A549 (cell line): ENCODE measurements at regions not wholly inside any gene's neighbourhood (a gene's known extent, or its start where the extent isn't known, plus 50 kb on each side); places are given as distances from the start of the nearest gene placed in this dataset.

ENCODE experiments used
- ATAC-seq, 2 experiments: fragments of 200-7000 bp in 1 of 2; fragments of >200 bp in 1 of 2; cut with Nextera tagmentation in 1 of 2; cut with Tn5 transposase in 1 of 2; 3 replicates each; pipeline versions ENCODE4 v1.8.0 to v1.9.1; 2018 to 2020; ENCODE audit warnings: mild to moderate bottlenecking in 1 of 2, moderate library complexity in 1 of 2
- CTCF ChIA-PET: fragments of 300-600 bp; sonication (Branson Sonifier 250); formaldehyde crosslinking; extraction: SDS; loops from one replicate; lab custom pipeline; 2021; ENCODE audit warnings: antibody characterized with exemption, inconsistent platforms; lab: Yijun Ruan, JAX
- POLR2A ChIA-PET: fragments of 350-600 bp; formaldehyde crosslinking; extraction: SDS; loops from one replicate; lab custom pipeline; 2021; ENCODE audit warnings: antibody characterized with exemption, inconsistent platforms; lab: Yijun Ruan, JAX
- DNase-seq, 2 experiments: peaks; one replicate each; pipeline versions ENCODE4 v3.0.0 to v3.0.0-alpha.2; 2011 to 2016; ENCODE audit warnings: low read depth in 1 of 2, low spot score in 1 of 2
- FAIRE-seq: peaks from 2 replicates; lab custom pipeline; 2011; peaks lifted over from hg19 to GRCh38; lab: Jason Lieb, UNC
- H3K27ac ChIP-seq, 2 experiments: fragments of >200 bp; sonication (Bioruptor Twin); formaldehyde crosslinking; 3 replicates each; pipeline ENCODE4 v1.5.1; 2016 to 2017
- H3K4me1 ChIP-seq: fragments of >200 bp; sonication (Bioruptor Twin); formaldehyde crosslinking; 3 replicates; pipeline ENCODE4 v1.6.1; 2016
- H3K4me2 ChIP-seq: fragments of >200 bp; sonication (Bioruptor Twin); formaldehyde crosslinking; 3 replicates; pipeline ENCODE4 v1.6.1; 2016
- H3K4me3 ChIP-seq: fragments of >200 bp; sonication (Bioruptor Twin); formaldehyde crosslinking; 3 replicates; pipeline ENCODE4 v1.5.1; 2016
- H3K9me3 ChIP-seq: fragments of >200 bp; sonication (Bioruptor Twin); formaldehyde crosslinking; 3 replicates; pipeline ENCODE4 v1.6.1; 2016
- CBX2 ChIP-seq: fragments of 200-600 bp; sonication (generic); IDR thresholded peaks from 2 replicates; pipeline ENCODE4 v1.6.1; 2016; ENCODE audit warnings: low read depth, mild to moderate bottlenecking, borderline replicate concordance
- EHF ChIP-seq: fragments of 250-450 bp; sonication (Bioruptor Pico); IDR thresholded peaks from 2 replicates; pipeline ENCODE4 v1.5.0; 2020; ENCODE audit warnings: mild to moderate bottlenecking
- EHMT2 ChIP-seq: fragments of 200-600 bp; sonication (generic); IDR thresholded peaks from 2 replicates; pipeline ENCODE4 v1.6.1; 2016; ENCODE audit warnings: antibody characterized with exemption, low read depth, mild to moderate bottlenecking, moderate library complexity
- HDAC2 ChIP-seq: fragments of 200-600 bp; sonication (generic); IDR thresholded peaks from 2 replicates; pipeline ENCODE4 v1.6.1; 2016
- HOXA7 ChIP-seq: fragments of 250-450 bp; sonication (Bioruptor Pico); IDR thresholded peaks from 2 replicates; pipeline ENCODE4 v1.5.0; 2020; ENCODE audit warnings: mild to moderate bottlenecking, moderate library complexity
- HOXB13 ChIP-seq: fragments of 250-450 bp; sonication (Bioruptor Pico); IDR thresholded peaks from 2 replicates; pipeline ENCODE4 v1.5.0; 2020; ENCODE audit warnings: low read depth, mild to moderate bottlenecking, moderate library complexity
- KDM1A ChIP-seq: fragments of 200-600 bp; sonication (generic); IDR thresholded peaks from 2 replicates; pipeline ENCODE4 v1.6.1; 2016; ENCODE audit warnings: low read depth, mild to moderate bottlenecking
- KDM5A ChIP-seq: fragments of 200-600 bp; sonication (generic); IDR thresholded peaks from 2 replicates; pipeline ENCODE4 v1.6.1; 2016; ENCODE audit warnings: antibody characterized with exemption, mild to moderate bottlenecking
- MAZ ChIP-seq: fragments of 150-350 bp; IDR thresholded peaks from 2 replicates; pipeline ENCODE4 v1.6.1; 2014; ENCODE audit warnings: antibody characterized with exemption, low read depth, low read length, borderline replicate concordance
- NFE2L2 ChIP-seq: fragments of 150-350 bp; conservative IDR thresholded peaks from 2 replicates; pipeline ENCODE4 v1.6.1; 2014; ENCODE audit warnings: low read length
- NPAS2 ChIP-seq: fragments of 250-450 bp; sonication (Bioruptor Pico); IDR thresholded peaks from 2 replicates; pipeline ENCODE4 v1.8.0; 2022; ENCODE audit warnings: mild to moderate bottlenecking, moderate library complexity, borderline replicate concordance
- NR3C1 ChIP-seq: fragments of >200 bp; sonication (Bioruptor Twin); formaldehyde crosslinking; IDR thresholded peaks from 3 replicates; pipeline ENCODE4 v1.6.1; 2017
- PHF8 ChIP-seq: fragments of 200-600 bp; sonication (generic); IDR thresholded peaks from 2 replicates; pipeline ENCODE4 v1.6.1; 2016; ENCODE audit warnings: low read depth, mild to moderate bottlenecking, antibody characterized with exemption, moderate library complexity, borderline replicate concordance
- RAD21 ChIP-seq, 2 experiments: fragments of >200 bp in 1 of 2; sonication (Bioruptor Twin) in 1 of 2; formaldehyde crosslinking in 1 of 2; IDR thresholded peaks in 1 of 2; conservative IDR thresholded peaks in 1 of 2; 2 replicates in 1 of 2; 3 replicates in 1 of 2; pipeline ENCODE4 v1.6.1; 2012 to 2018; ENCODE audit warnings: inconsistent platforms in 1 of 2
- RFX5 ChIP-seq: fragments of 450-650 bp; IDR thresholded peaks from 2 replicates; pipeline ENCODE4 v1.7.1; 2014; ENCODE audit warnings: antibody characterized with exemption, mild to moderate bottlenecking, moderate library complexity
- SREBF2 ChIP-seq: fragments of 450-650 bp; IDR thresholded peaks from 2 replicates; pipeline ENCODE4 v1.6.1; 2014; ENCODE audit warnings: mild to moderate bottlenecking, moderate library complexity
- TFCP2L1 ChIP-seq: fragments of 250-450 bp; sonication (Bioruptor Pico); IDR thresholded peaks from 2 replicates; pipeline ENCODE4 v1.5.0; 2021; ENCODE audit warnings: mild to moderate bottlenecking
- ZC3H11A ChIP-seq: fragments of 450-650 bp; IDR thresholded peaks from 2 replicates; pipeline ENCODE4 v1.6.1; 2014; ENCODE audit warnings: antibody characterized with exemption, mild to moderate bottlenecking
- ZFP36 ChIP-seq: fragments of 450-650 bp; IDR thresholded peaks from 2 replicates; pipeline ENCODE4 v1.6.1; 2014; ENCODE audit warnings: borderline replicate concordance; ENCODE audit not compliant: partially characterized antibody
- ZNF302 ChIP-seq: fragments of 250-450 bp; sonication (Bioruptor Pico); IDR thresholded peaks from 2 replicates; pipeline ENCODE4 v1.9.0; 2021; ENCODE audit warnings: inconsistent platforms, mild to moderate bottlenecking, moderate library complexity
- WGBS: methylation state at CpG from one replicate; pipeline ENCODE4 v1.1.6; 2017; ENCODE audit errors: missing lambda C conversion rate; 5-methylcytosine and 5-hydroxymethylcytosine counted together
- TF ChIP-seq, protein P1 (sequence below): IDR thresholded peaks from 2 replicates; pipeline ENCODE4 v1.6.1; 2012; ENCODE audit warnings: low read depth, borderline replicate concordance
- TF ChIP-seq, protein P2 (sequence below): fragments of 250-450 bp; sonication (Bioruptor Pico); IDR thresholded peaks from 2 replicates; pipeline ENCODE4 v1.5.0; 2020; ENCODE audit warnings: low read depth, mild to moderate bottlenecking, moderate library complexity
- TF ChIP-seq, protein P3 (sequence below): fragments of >200 bp; sonication (Bioruptor Twin); formaldehyde crosslinking; IDR thresholded peaks from 3 replicates; pipeline ENCODE4 v1.5.1; 2016
- TF ChIP-seq, protein P4 (sequence below): fragments of >200 bp; sonication (Bioruptor Twin); formaldehyde crosslinking; IDR thresholded peaks from 3 replicates; pipeline ENCODE4 v1.6.1; 2016
- TF ChIP-seq, protein P5 (sequence below): fragments of >200 bp; sonication (Bioruptor Twin); formaldehyde crosslinking; IDR thresholded peaks from 2 replicates; pipeline ENCODE4 v1.6.1; 2016
- TF ChIP-seq, protein P6 (sequence below): fragments of 250-450 bp; sonication (Bioruptor Pico); IDR thresholded peaks from 2 replicates; pipeline ENCODE4 v1.5.0; 2021; ENCODE audit warnings: mild to moderate bottlenecking, moderate library complexity, borderline replicate concordance

DNA sequence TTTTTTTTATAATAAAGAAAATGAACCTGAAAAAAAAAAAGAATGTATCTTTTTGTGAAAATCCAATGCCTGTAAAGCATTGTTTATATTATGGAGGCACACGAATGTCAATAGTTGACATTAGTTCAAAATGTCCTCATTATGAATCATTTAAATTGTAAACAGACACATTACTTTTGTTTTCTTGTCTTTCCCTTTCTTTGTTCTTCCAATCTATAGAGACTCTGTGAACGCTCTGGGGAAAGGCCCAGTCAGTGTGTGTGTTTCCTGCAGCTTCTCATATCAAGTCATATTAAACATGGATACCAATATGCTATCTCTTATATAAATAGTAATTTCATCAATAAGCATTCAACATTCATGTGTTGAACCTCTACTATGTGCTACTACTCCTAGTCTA, 193.1 kb downstream of the KCTD12 start:
- FAIRE-seq (no peak), DNase-seq (no peak), ATAC-seq (no peak)
- no peak overlapping the region for H3K27ac ChIP-seq
- POLR2A ChIA-PET: no interaction called here
- peaks cover 13% of the 10 kb centered on the region for H3K4me1 ChIP-seq
- CTCF ChIA-PET: no interaction called here
- H3K9me3 ChIP-seq: no peaks in the 10 kb centered on the region
- H3K4me3 ChIP-seq: no peak overlapping the region
- H3K4me2 ChIP-seq: no peak overlapping the region
- no peak for TF ChIP-seq SREBF2
- no peak for TF ChIP-seq CBX2
- TF ChIP-seq RFX5: no peak
- TF ChIP-seq TFCP2L1 (CRISPR knock-in tag): no peak
- TF ChIP-seq MAZ: no peak
- TF ChIP-seq NFE2L2: no peak
- no peak for TF ChIP-seq PHF8
- TF ChIP-seq, protein P1, sequence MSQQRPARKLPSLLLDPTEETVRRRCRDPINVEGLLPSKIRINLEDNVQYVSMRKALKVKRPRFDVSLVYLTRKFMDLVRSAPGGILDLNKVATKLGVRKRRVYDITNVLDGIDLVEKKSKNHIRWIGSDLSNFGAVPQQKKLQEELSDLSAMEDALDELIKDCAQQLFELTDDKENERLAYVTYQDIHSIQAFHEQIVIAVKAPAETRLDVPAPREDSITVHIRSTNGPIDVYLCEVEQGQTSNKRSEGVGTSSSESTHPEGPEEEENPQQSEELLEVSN: no peak
- TF ChIP-seq HDAC2: no peak
- TF ChIP-seq NR3C1: no peak
- TF ChIP-seq, protein P2, sequence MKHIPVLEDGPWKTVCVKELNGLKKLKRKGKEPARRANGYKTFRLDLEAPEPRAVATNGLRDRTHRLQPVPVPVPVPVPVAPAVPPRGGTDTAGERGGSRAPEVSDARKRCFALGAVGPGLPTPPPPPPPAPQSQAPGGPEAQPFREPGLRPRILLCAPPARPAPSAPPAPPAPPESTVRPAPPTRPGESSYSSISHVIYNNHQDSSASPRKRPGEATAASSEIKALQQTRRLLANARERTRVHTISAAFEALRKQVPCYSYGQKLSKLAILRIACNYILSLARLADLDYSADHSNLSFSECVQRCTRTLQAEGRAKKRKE (CRISPR knock-in tag): no peak
- TF ChIP-seq HOXA7 (CRISPR knock-in tag): no peak
- no peak for TF ChIP-seq KDM5A
- TF ChIP-seq, protein P3, sequence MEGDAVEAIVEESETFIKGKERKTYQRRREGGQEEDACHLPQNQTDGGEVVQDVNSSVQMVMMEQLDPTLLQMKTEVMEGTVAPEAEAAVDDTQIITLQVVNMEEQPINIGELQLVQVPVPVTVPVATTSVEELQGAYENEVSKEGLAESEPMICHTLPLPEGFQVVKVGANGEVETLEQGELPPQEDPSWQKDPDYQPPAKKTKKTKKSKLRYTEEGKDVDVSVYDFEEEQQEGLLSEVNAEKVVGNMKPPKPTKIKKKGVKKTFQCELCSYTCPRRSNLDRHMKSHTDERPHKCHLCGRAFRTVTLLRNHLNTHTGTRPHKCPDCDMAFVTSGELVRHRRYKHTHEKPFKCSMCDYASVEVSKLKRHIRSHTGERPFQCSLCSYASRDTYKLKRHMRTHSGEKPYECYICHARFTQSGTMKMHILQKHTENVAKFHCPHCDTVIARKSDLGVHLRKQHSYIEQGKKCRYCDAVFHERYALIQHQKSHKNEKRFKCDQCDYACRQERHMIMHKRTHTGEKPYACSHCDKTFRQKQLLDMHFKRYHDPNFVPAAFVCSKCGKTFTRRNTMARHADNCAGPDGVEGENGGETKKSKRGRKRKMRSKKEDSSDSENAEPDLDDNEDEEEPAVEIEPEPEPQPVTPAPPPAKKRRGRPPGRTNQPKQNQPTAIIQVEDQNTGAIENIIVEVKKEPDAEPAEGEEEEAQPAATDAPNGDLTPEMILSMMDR: no peak
- TF ChIP-seq, protein P4, sequence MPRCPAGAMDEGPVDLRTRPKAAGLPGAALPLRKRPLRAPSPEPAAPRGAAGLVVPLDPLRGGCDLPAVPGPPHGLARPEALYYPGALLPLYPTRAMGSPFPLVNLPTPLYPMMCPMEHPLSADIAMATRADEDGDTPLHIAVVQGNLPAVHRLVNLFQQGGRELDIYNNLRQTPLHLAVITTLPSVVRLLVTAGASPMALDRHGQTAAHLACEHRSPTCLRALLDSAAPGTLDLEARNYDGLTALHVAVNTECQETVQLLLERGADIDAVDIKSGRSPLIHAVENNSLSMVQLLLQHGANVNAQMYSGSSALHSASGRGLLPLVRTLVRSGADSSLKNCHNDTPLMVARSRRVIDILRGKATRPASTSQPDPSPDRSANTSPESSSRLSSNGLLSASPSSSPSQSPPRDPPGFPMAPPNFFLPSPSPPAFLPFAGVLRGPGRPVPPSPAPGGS: no peak
- no peak for TF ChIP-seq ZFP36
- WGBS: 32% methylated on average over 2 of the region's 2 CpGs

DNA sequence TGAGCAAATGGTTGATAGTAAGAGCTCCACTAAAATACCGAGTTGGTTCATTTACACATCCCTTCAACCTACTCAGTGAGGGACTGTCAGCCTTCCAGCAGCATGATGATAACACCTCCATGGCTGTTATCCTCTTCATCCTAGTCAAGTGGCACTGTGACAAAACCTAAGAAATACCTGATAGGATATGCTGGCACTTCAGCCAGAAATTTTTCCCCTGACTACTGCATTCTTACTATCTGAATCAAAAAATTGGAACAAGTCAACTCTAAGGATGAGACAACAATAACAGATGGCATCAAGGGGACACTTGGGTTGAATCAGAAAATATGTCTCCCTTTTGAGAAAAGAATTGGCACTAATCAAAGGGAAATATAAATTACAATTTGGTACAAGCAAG, 193.9 kb downstream of the KCTD12 start:
- 25% methylated on average over 1 of the region's 1 CpG for WGBS
- TF ChIP-seq, protein P2 (CRISPR knock-in tag): no peak
- no peak for TF ChIP-seq EHF (CRISPR knock-in tag)
- no peak for TF ChIP-seq HOXB13 (CRISPR knock-in tag)
- TF ChIP-seq, protein P5, sequence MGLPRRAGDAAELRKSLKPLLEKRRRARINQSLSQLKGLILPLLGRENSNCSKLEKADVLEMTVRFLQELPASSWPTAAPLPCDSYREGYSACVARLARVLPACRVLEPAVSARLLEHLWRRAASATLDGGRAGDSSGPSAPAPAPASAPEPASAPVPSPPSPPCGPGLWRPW: no peak
- no peak for TF ChIP-seq ZNF302 (CRISPR knock-in tag)
- no peak for TF ChIP-seq NFE2L2
- TF ChIP-seq EHMT2: no peak
- no peak for TF ChIP-seq KDM1A
- TF ChIP-seq, protein P6, sequence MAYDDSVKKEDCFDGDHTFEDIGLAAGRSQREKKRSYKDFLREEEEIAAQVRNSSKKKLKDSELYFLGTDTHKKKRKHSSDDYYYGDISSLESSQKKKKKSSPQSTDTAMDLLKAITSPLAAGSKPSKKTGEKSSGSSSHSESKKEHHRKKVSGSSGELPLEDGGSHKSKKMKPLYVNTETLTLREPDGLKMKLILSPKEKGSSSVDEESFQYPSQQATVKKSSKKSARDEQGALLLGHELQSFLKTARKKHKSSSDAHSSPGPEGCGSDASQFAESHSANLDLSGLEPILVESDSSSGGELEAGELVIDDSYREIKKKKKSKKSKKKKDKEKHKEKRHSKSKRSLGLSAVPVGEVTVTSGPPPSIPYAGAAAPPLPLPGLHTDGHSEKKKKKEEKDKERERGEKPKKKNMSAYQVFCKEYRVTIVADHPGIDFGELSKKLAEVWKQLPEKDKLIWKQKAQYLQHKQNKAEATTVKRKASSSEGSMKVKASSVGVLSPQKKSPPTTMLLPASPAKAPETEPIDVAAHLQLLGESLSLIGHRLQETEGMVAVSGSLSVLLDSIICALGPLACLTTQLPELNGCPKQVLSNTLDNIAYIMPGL: no peak
- TF ChIP-seq NPAS2 (CRISPR knock-in tag): no peak
- no peak for TF ChIP-seq RAD21 (conservative IDR thresholded peaks at IDR 0.05 in 1 of 2, IDR thresholded peaks at IDR 0.05 in 1 of 2)
- TF ChIP-seq MAZ: no peak
- TF ChIP-seq ZC3H11A: no peak
- POLR2A ChIA-PET: no interaction called here
- no peak overlapping the region for H3K27ac ChIP-seq
- CTCF ChIA-PET: no interaction called here
- no peak for FAIRE-seq
- ATAC-seq: no peak
- H3K9me3 ChIP-seq: no peaks in the 10 kb centered on the region
- DNase-seq: no peak
- H3K4me2 ChIP-seq: no peak overlapping the region
- H3K4me3 ChIP-seq: no peak overlapping the region
- H3K4me1 ChIP-seq: peaks cover 13% of the 10 kb centered on the region
